GM12878 (cell line): ENCODE measurements at regions not wholly inside any gene's neighbourhood (a gene's known extent, or its start where the extent isn't known, plus 50 kb on each side); places are given as distances from the start of the nearest gene placed in this dataset.

Source experiments
- ATAC-seq: fragments of 200-7000 bp; cut with Tn5 transposase; 3 replicates; pipeline ENCODE4 v1.9.1; 2020; ENCODE audit warnings: mild to moderate bottlenecking, moderate library complexity
- BruUV-seq: library from RNA; stranded (reverse); fragments of 400-500 nt; replicated peaks from 2 replicates; lab custom pipeline; 2021; lab: Mats Ljungman, UMichigan
- CTCF ChIA-PET: fragments of 300-600 bp; sonication (Branson Sonifier 250); formaldehyde crosslinking; extraction: SDS; loops from one replicate; lab custom pipeline; 2021; ENCODE audit warnings: inconsistent platforms; lab: Yijun Ruan, JAX
- POLR2A ChIA-PET: fragments of 350-600 bp; formaldehyde crosslinking; extraction: SDS; loops from one replicate; lab custom pipeline; 2021; ENCODE audit warnings: inconsistent platforms; lab: Charles Lee
- RAD21 ChIA-PET: fragments of 300-600 bp; sonication (Branson Sonifier 250); formaldehyde crosslinking; loops from one replicate; lab custom pipeline; 2023; ENCODE audit warnings: antibody characterized with exemption; ENCODE audit not compliant: unreplicated experiment; lab: Charles Lee
- SMC1A ChIA-PET: fragments of 300-600 bp; sonication (Branson Sonifier 250); formaldehyde crosslinking; loops from one replicate; lab custom pipeline; 2023; ENCODE audit not compliant: unreplicated experiment, uncharacterized antibody; lab: Charles Lee
- DNase-seq: peaks from one replicate; pipeline ENCODE4 v3.0.0-alpha.2; 2011; ENCODE audit warnings: low read depth, low spot score
- FAIRE-seq: peaks from 3 replicates; lab custom pipeline; 2011; peaks lifted over from hg19 to GRCh38; lab: Jason Lieb, UNC
- H2AFZ ChIP-seq: 2 replicates; pipeline ENCODE4 v1.6.0; 2011; ENCODE audit warnings: low read depth, low read length, control low read depth; ENCODE audit not compliant: control insufficient read depth
- H3K27ac ChIP-seq: 2 replicates; pipeline ENCODE4 v1.5.1; 2011; ENCODE audit warnings: control low read depth; ENCODE audit not compliant: control insufficient read depth, insufficient read depth
- H3K27me3 ChIP-seq, 2 experiments: replicated peaks in 1 of 2; 2 replicates each; pipeline versions ENCODE4 v1.6.0 to v1.6.1; 2011; ENCODE audit warnings: low read length in 1 of 2; ENCODE audit not compliant: control insufficient read depth in 2 of 2, insufficient read depth in 2 of 2
- H3K36me3 ChIP-seq, 2 experiments: 2 replicates each; pipeline ENCODE4 v1.5.1; 2011; ENCODE audit warnings: low read length in 1 of 2; ENCODE audit not compliant: control insufficient read depth in 2 of 2, insufficient read depth in 2 of 2
- H3K4me1 ChIP-seq: 2 replicates; pipeline ENCODE4 v1.6.1; 2011; ENCODE audit warnings: mild to moderate bottlenecking, low read length, moderate library complexity, mixed read lengths; ENCODE audit not compliant: control insufficient read depth, insufficient read depth
- H3K4me2 ChIP-seq: 2 replicates; pipeline ENCODE4 v1.6.0; 2011; ENCODE audit warnings: control low read depth; ENCODE audit not compliant: control insufficient read depth, insufficient read depth
- H3K4me3 ChIP-seq: fragments of 200-600 bp; sonication (generic); 2 replicates; pipeline ENCODE4 v1.5.1; 2016
- H3K79me2 ChIP-seq: 2 replicates; pipeline ENCODE4 v1.6.0; 2011; ENCODE audit warnings: low read length; ENCODE audit not compliant: control insufficient read depth, insufficient read depth
- H3K9ac ChIP-seq: 2 replicates; pipeline ENCODE4 v1.8.0; 2011; ENCODE audit warnings: low read length, control low read depth, mixed read lengths; ENCODE audit not compliant: control insufficient read depth, insufficient read depth
- H3K9me3 ChIP-seq: replicated peaks from 3 replicates; pipeline ENCODE4 v1.5.1; 2011; ENCODE audit warnings: mild to moderate bottlenecking, low read length; ENCODE audit not compliant: control insufficient read depth, insufficient read depth
- H4K20me1 ChIP-seq: 2 replicates; pipeline ENCODE4 v1.6.0; 2011; ENCODE audit not compliant: control insufficient read depth, insufficient read depth
- BACH1 ChIP-seq: fragments of 450-650 bp; IDR thresholded peaks from 2 replicates; pipeline ENCODE4 v1.6.1; 2017; ENCODE audit warnings: mild to moderate bottlenecking, borderline replicate concordance
- NFXL1 ChIP-seq: fragments of 450-650 bp; IDR thresholded peaks from 2 replicates; pipeline ENCODE4 v1.6.1; 2017; ENCODE audit warnings: antibody characterized with exemption, mild to moderate bottlenecking, borderline replicate concordance
- RUNX3 ChIP-seq: IDR thresholded peaks from 2 replicates; pipeline ENCODE4 v1.6.1; 2012; ENCODE audit warnings: low read length, inconsistent platforms
- STAT3 ChIP-seq: IDR thresholded peaks from 2 replicates; pipeline ENCODE4 v1.6.1; 2011; ENCODE audit warnings: low read depth, low read length, improper control_type of control experiment
- WGBS: methylation state at CpG from one replicate; pipeline ENCODE4 v1.1.6; 2016; ENCODE audit warnings: low lambda C conversion rate; ENCODE audit not compliant: insufficient replicate concordance, insufficient coverage; ENCODE audit errors: missing lambda C conversion rate; 5-methylcytosine and 5-hydroxymethylcytosine counted together
- in situ Hi-C: fragments of 300-500 bp; cut with MboI; formaldehyde crosslinking; loops from 9 replicates; pipeline ENCODE4 v1.14.3; 2018; ENCODE audit warnings: mixed read lengths
- intact Hi-C: fragments of 100-400 bp; cut with micrococcal nuclease; formaldehyde crosslinking; loops from one replicate; pipeline ENCODE4 v1.14.2; 2022; ENCODE audit not compliant: unreplicated experiment
- TF ChIP-seq, protein P1 (sequence below): fragments of 450-650 bp; IDR thresholded peaks from 2 replicates; pipeline ENCODE4 v1.6.1; 2018; ENCODE audit warnings: borderline replicate concordance, mild to moderate bottlenecking; ENCODE audit not compliant: partially characterized antibody

DNA sequence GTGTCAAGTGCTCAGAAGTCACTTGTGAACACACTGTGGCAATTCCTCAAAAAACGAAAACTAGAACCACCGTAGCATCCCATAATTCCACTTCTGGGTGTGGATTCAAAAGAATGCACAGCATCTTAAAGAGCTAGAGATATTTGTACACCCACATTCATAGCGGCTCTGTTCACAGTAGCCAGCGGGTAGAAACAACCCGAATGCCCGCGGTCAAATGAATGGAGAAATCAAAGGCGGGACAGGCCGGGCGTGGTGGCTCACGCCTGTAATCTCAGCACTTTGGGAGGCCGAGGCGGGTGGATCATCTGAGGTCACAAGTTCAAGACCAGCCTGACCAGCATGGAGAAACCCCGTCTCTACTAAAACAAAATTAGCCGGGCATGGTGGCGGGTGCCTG, 337.5 kb downstream of the SEC14L1 start:
- ChIA-PET POLR2A (no interaction called here), CTCF (interaction anchor here (1.4 kb wide), 1 partner anchor 16 kb away, joined by 3 read pairs; no protein-coding TSS in a partner anchor), RAD21 (no interaction called here), SMC1A (interaction anchor here (1.0 kb wide), 1 partner anchor 48 kb away, joined by 3 read pairs; no protein-coding TSS in a partner anchor)
- Histone ChIP-seq H3K27me3 (no peaks in the 10 kb centered on the region), H3K79me2 (peaks cover 75% of the 10 kb centered on the region), H3K4me1 (peaks cover 32% of the 10 kb centered on the region), H3K9ac (no peak overlapping the region), H3K4me3 (no peak overlapping the region), H3K36me3 (peaks cover 22 to 52% of the 10 kb centered on the region in 2 experiments), H4K20me1 (peaks cover 3% of the 10 kb centered on the region; the same call in 1 of the 2 replicates), H3K27ac (no peak overlapping the region), H2AFZ (no peak overlapping the region), H3K4me2 (no peak overlapping the region), H3K9me3 (no peaks in the 10 kb centered on the region; the same call in 2 of the 3 replicates)
- no peak for FAIRE-seq
- in situ Hi-C loops: no loop called here
- BruUV-seq: no TSS peak
- TF ChIP-seq, protein P1, sequence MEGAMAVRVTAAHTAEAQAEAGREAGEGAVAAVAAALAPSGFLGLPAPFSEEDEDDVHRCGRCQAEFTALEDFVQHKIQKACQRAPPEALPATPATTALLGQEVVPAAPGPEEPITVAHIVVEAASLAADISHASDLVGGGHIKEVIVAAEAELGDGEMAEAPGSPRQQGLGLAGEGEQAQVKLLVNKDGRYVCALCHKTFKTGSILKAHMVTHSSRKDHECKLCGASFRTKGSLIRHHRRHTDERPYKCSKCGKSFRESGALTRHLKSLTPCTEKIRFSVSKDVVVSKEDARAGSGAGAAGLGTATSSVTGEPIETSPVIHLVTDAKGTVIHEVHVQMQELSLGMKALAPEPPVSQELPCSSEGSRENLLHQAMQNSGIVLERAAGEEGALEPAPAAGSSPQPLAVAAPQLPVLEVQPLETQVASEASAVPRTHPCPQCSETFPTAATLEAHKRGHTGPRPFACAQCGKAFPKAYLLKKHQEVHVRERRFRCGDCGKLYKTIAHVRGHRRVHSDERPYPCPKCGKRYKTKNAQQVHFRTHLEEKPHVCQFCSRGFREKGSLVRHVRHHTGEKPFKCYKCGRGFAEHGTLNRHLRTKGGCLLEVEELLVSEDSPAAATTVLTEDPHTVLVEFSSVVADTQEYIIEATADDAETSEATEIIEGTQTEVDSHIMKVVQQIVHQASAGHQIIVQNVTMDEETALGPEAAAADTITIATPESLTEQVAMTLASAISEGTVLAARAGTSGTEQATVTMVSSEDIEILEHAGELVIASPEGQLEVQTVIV: no peak
- TF ChIP-seq BACH1 (no peak), STAT3 (no peak), RUNX3 (no peak), NFXL1 (no peak)
- no peak for ATAC-seq
- 95% methylated on average over 16 of the region's 16 CpGs for WGBS
- intact Hi-C loops: loop anchor here (5.0 kb wide), 1 partner anchor 36 kb away; no protein-coding TSS in a partner anchor
- no peak for DNase-seq
